CD4-positive, alpha-beta T cell treated with Interleukin-2 at 100 ng/mL for 4 hours (primary cell): ENCODE measurements at regions not wholly inside any gene's neighbourhood (a gene's known extent, or its start where the extent isn't known, plus 50 kb on each side); places are given as distances from the start of the nearest gene placed in this dataset.
"Not testable (repeated sequence)": the region's sequence is repeated elsewhere in the genome, so short reads cannot be mapped to it uniquely, and the experiment has no call there.

Experiments used
- DNase-seq: peaks from one replicate; pipeline ENCODE4 v3.0.0-alpha.2; 2020; ENCODE audit warnings: low spot score

GRCh38 chr1:58836408-58836807 lies 52.6 kb upstream of the JUN start:
- no peak for DNase-seq

- DNase-seq, result no peak
Measured at GRCh38 chr1:58837886-58838285, 54.0 kb upstream of the JUN start.

GRCh38 chr1:58839147-58839795 lies 55.4 kb upstream of the JUN start:
- no peak for DNase-seq

GRCh38 chr1:58839846-58840835 lies 56.3 kb upstream of the JUN start:
- no peak for DNase-seq

GRCh38 chr1:58841455-58841854 lies 57.6 kb upstream of the JUN start:
- peak; percentile 24 for DNase-seq

GRCh38 chr1:58842941-58843340 lies 59.1 kb upstream of the JUN start:
- DNase-seq, result no peak

GRCh38 chr1:58844176-58844575 lies 60.3 kb upstream of the JUN start:
- DNase-seq, result no peak

- DNase-seq, result no peak
Measured at GRCh38 chr1:58845942-58846341, 62.1 kb upstream of the JUN start.

GRCh38 chr1:58848818-58849411 lies 65.1 kb upstream of the JUN start:
- DNase-seq, result no peak

- DNase-seq, result no peak
Measured at GRCh38 chr1:58849551-58849950, 65.7 kb upstream of the JUN start.

GRCh38 chr1:58850636-58851035 lies 66.8 kb upstream of the JUN start:
- no peak for DNase-seq

- no peak for DNase-seq
Measured at GRCh38 chr1:58852731-58853485, 69.1 kb upstream of the JUN start.

GRCh38 chr1:58854576-58854975 lies 70.7 kb upstream of the JUN start:
- no peak for DNase-seq

- no peak for DNase-seq
Measured at GRCh38 chr1:58855274-58856165, 71.7 kb upstream of the JUN start.

- not testable (repeated sequence) for DNase-seq
Measured at GRCh38 chr1:58856281-58856680, 72.4 kb upstream of the JUN start.

- DNase-seq, result peak; percentile 25
Measured at GRCh38 chr1:58857680-58858673, 74.1 kb upstream of the JUN start.

- DNase-seq, result no peak
Measured at GRCh38 chr1:58859769-58860485, 76.1 kb upstream of the JUN start.

- no peak for DNase-seq
Measured at GRCh38 chr1:58861076-58861475, 77.2 kb upstream of the JUN start.

GRCh38 chr1:58861506-58861905 lies 77.7 kb upstream of the JUN start:
- peak; percentile 22 for DNase-seq
